Spleen (tissue), 11 donors: ENCODE measurements at regions not wholly inside any gene's neighbourhood (a gene's known extent, or its start where the extent isn't known, plus 50 kb on each side); places are given as distances from the start of the nearest gene placed in this dataset.

ENCODE experiments used
- DNase-seq: peaks from one replicate; pipeline ENCODE4 v3.0.0-alpha.2; 2020
- H3K27ac ChIP-seq, 8 donors: fragments of 200-600 bp; sonication (generic) in 7 of 8; 1 replicate in 4 of 8; 2 replicates in 4 of 8; pipeline versions ENCODE4 v1.5.0 to v1.8.0; 2016 to 2021; ENCODE audit warnings: inconsistent platforms in 4 of 8, mild to moderate bottlenecking in 4 of 8, moderate library complexity in 1 of 8
- H3K27me3 ChIP-seq, 7 donors: fragments of 200-600 bp; sonication (generic) in 6 of 7; replicated peaks in 1 of 7; 1 replicate in 4 of 7; 2 replicates in 3 of 7; pipeline versions ENCODE4 v1.5.0 to v1.8.0; 2016 to 2021; ENCODE audit warnings: inconsistent platforms in 3 of 7, mild to moderate bottlenecking in 1 of 7
- H3K36me3 ChIP-seq, 6 donors: fragments of 200-600 bp; sonication (generic) in 5 of 6; 1 replicate in 4 of 6; 2 replicates in 2 of 6; pipeline versions ENCODE4 v1.5.0 to v1.8.0; 2016 to 2021; ENCODE audit warnings: inconsistent platforms in 2 of 6
- H3K4me1 ChIP-seq, 6 donors: fragments of 200-600 bp; sonication (generic) in 5 of 6; 1 replicate in 3 of 6; 2 replicates in 3 of 6; pipeline versions ENCODE4 v1.5.0 to v1.8.0; 2016 to 2021; ENCODE audit warnings: inconsistent platforms in 3 of 6
- H3K4me3 ChIP-seq, 8 donors: fragments of 200-600 bp; sonication (generic) in 7 of 8; 1 replicate in 4 of 8; 2 replicates in 4 of 8; pipeline versions ENCODE4 v1.5.0 to v1.8.0; 2016 to 2021; ENCODE audit warnings: inconsistent platforms in 4 of 8, mild to moderate bottlenecking in 4 of 8, moderate library complexity in 2 of 8
- H3K9me3 ChIP-seq, 8 donors: fragments of 200-600 bp; sonication (generic) in 7 of 8; 1 replicate in 4 of 8; 2 replicates in 4 of 8; pipeline versions ENCODE4 v1.5.0 to v1.8.0; 2016 to 2021; ENCODE audit warnings: inconsistent platforms in 4 of 8
- POLR2A ChIP-seq, 3 donors: fragments of 450-650 bp; IDR thresholded peaks; one replicate each; pipeline ENCODE4 v1.5.1; 2017; ENCODE audit warnings: antibody characterized with exemption in 3 of 3, mild to moderate bottlenecking in 1 of 3
- POLR2AphosphoS5 ChIP-seq, 3 donors: sonication (generic); formaldehyde crosslinking; IDR thresholded peaks; one replicate each; pipeline ENCODE4 v1.5.1; 2017; ENCODE audit warnings: antibody characterized with exemption in 3 of 3
- WGBS, 5 donors: extraction: QIAGEN DNeasy Blood & Tissue Kit in 3 of 5; methylation state at CpG; one replicate each; pipeline versions ENCODE4 v1.1.5 to v1.1.7; 2013 to 2018; 5-methylcytosine and 5-hydroxymethylcytosine counted together
- intact Hi-C: fragments of 100-400 bp; cut with DNase I; formaldehyde crosslinking; loops from one replicate; pipeline ENCODE4 v1.15.0; 2023; ENCODE audit warnings: low total_unique reads
- TF ChIP-seq, protein P1 (sequence below), 11 experiments: fragments of 200-600 bp in 7 of 11; fragments of 450-650 bp in 4 of 11; sonication (generic) in 4 of 11; IDR thresholded peaks in 8 of 11; conservative IDR thresholded peaks in 3 of 11; 1 replicate in 7 of 11; 2 replicates in 4 of 11; pipeline versions ENCODE4 v1.4.0 to v1.8.0; 2016 to 2021; ENCODE audit warnings: antibody characterized with exemption in 11 of 11, inconsistent platforms in 4 of 11, mild to moderate bottlenecking in 1 of 11
- donor health status: healthy with polysubstance abuse.
- donor health status: DM: no; HTN: no; CAD: no; lungs with moderate emphysema.
- donor health status: DM: no; HTN: no; CAD: no.
- donor health status: Bipolar disorder and iron deficiency.
- donor health status: healthy.
- donor health status: DM: no; HTN: no; CAD: no.
- donor health status: DM: yes; HTN: yes; CAD: no.

DNA sequence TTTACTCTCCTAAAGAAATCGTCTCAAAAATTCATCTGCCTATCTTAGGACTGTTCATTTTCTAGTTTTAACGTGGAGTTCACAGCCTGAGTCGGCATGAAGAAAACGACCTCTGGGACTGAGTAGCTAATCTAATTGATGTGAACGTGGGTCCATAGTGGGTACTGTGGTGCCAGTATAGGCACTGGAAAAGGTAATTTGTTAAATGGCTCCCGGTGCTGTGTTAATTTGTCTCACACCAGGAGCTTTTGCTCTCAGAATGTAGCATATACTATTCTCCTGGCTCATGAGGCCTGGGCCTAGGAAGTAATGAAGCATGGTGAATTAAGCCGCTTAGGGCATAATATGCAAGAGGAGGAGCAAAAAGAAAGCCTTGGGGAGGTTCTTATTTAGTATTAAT, 414.4 kb upstream of the NXPH2 start:
- DNase-seq = no peak
- no peaks in the 10 kb centered on the region for H3K36me3 ChIP-seq
- WGBS, 5 donors = 76 to 86% (median 78%) methylated on average over 7 of the region's 7 CpGs
- no peak overlapping the region for H3K4me3 ChIP-seq
- no peaks in the 10 kb centered on the region for H3K4me1 ChIP-seq
- TF ChIP-seq POLR2AphosphoS5 (IDR thresholded peaks at IDR 0.05) = no peak
- TF ChIP-seq POLR2A (IDR thresholded peaks at IDR 0.05) = no peak
- TF ChIP-seq, protein P1, sequence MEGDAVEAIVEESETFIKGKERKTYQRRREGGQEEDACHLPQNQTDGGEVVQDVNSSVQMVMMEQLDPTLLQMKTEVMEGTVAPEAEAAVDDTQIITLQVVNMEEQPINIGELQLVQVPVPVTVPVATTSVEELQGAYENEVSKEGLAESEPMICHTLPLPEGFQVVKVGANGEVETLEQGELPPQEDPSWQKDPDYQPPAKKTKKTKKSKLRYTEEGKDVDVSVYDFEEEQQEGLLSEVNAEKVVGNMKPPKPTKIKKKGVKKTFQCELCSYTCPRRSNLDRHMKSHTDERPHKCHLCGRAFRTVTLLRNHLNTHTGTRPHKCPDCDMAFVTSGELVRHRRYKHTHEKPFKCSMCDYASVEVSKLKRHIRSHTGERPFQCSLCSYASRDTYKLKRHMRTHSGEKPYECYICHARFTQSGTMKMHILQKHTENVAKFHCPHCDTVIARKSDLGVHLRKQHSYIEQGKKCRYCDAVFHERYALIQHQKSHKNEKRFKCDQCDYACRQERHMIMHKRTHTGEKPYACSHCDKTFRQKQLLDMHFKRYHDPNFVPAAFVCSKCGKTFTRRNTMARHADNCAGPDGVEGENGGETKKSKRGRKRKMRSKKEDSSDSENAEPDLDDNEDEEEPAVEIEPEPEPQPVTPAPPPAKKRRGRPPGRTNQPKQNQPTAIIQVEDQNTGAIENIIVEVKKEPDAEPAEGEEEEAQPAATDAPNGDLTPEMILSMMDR (IDR thresholded peaks at IDR 0.05 in 8 of 11, conservative IDR thresholded peaks at IDR 0.05 in 3 of 11) = no peak
- H3K27ac ChIP-seq = no peak overlapping the region
- peaks cover 0 to 5% (median 0%) of the 10 kb centered on the region in 8 donors for H3K9me3 ChIP-seq
- H3K27me3 ChIP-seq = no peaks in the 10 kb centered on the region
- intact Hi-C loops = no loop called here

DNA sequence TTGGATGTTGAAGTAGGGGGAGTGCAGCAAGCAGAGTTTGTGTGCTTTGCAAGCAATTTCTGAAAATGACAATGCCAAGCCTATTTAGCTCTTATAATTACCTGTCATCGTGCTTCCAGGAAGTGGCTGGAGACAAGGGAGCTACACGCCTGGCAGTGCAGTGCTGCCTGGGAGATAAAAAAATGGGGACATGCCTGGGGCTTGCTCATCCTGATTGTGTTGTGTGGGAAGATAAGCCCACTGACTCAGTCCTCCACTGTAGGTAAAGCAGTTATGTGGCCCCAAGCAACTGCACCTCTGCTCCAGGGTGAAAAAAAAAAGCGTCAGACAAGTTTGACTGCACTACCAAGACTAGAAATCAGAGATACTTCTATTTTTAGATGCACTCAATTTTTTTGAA, 396.9 kb upstream of the NXPH2 start:
- no peak overlapping the region for H3K4me3 ChIP-seq
- no peaks in the 10 kb centered on the region for H3K36me3 ChIP-seq
- no peak for DNase-seq
- H3K27ac ChIP-seq = no peak overlapping the region
- no peaks in the 10 kb centered on the region for H3K4me1 ChIP-seq
- H3K27me3 ChIP-seq = no peaks in the 10 kb centered on the region
- TF ChIP-seq POLR2AphosphoS5 (IDR thresholded peaks at IDR 0.05) = no peak
- TF ChIP-seq POLR2A (IDR thresholded peaks at IDR 0.05) = no peak
- TF ChIP-seq, protein P1 (IDR thresholded peaks at IDR 0.05 in 8 of 11, conservative IDR thresholded peaks at IDR 0.05 in 3 of 11) = no peak
- whole genome bisulfite sequencing, 5 donors = 62 to 74% (median 71%) methylated on average over 3 of the region's 3 CpGs
- peaks cover 0 to 21% (median 0%) of the 10 kb centered on the region in 8 donors for H3K9me3 ChIP-seq
- intact Hi-C loops = no loop called here

DNA sequence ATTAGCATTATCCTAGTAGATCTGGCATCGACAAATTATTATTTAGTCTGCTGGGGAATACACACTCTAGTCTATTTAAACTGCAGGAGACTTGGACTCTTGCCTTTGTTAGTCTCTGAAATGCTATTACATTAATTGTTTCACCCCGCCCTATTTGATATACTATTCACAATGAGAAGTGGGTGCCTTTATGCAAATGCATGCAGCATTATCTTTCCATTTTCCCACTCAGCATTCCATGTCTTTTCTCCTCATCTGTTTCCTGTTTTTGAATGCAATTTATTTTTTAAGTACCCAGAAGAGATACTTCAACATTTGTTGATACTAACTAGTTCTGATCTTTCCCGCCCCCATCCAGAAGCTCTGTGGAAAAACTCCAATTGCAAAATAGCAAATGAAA, 395.3 kb upstream of the NXPH2 start:
- Histone ChIP-seq H3K27me3 (no peaks in the 10 kb centered on the region), H3K27ac (no peak overlapping the region), H3K36me3 (no peaks in the 10 kb centered on the region), H3K4me1 (no peaks in the 10 kb centered on the region), H3K4me3 (no peak overlapping the region), H3K9me3 (peaks cover 0 to 21% (median 0%) of the 10 kb centered on the region in 8 donors)
- TF ChIP-seq POLR2AphosphoS5 (IDR thresholded peaks at IDR 0.05) = no peak
- no peak for TF ChIP-seq POLR2A (IDR thresholded peaks at IDR 0.05)
- TF ChIP-seq, protein P1 (IDR thresholded peaks at IDR 0.05 in 8 of 11, conservative IDR thresholded peaks at IDR 0.05 in 3 of 11) = no peak
- DNase-seq = no peak
- intact Hi-C loops = no loop called here
- WGBS, 5 donors = 70 to 88% (median 75%) methylated on average over 3 of the region's 3 CpGs

DNA sequence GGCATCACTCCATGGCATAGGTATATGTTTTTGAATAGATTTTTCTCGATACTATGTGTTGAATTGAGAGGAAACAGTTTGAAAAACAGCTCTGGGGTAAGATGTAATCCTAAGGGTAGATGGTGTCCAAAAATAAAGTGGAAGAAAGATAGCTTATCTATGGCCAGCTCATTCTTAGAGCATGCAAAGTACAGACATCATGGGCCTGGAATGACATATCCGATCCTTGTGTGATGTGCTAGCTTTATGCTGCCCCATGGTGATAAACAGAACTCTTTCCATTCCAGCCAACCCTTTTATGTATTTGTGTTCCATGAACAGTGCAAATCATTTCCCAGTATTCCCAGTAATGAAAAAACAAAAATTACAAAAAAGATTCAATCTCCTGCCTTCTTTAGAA, 390.2 kb upstream of the NXPH2 start:
- Histone ChIP-seq H3K27me3 (no peaks in the 10 kb centered on the region), H3K27ac (no peak overlapping the region), H3K4me3 (no peak overlapping the region), H3K36me3 (no peaks in the 10 kb centered on the region), H3K4me1 (no peaks in the 10 kb centered on the region), H3K9me3 (peaks cover 0 to 17% (median 0%) of the 10 kb centered on the region in 8 donors)
- TF ChIP-seq POLR2A (IDR thresholded peaks at IDR 0.05) (no peak), POLR2AphosphoS5 (IDR thresholded peaks at IDR 0.05) (no peak)
- TF ChIP-seq, protein P1 (IDR thresholded peaks at IDR 0.05 in 8 of 11, conservative IDR thresholded peaks at IDR 0.05 in 3 of 11) = no peak
- no peak for DNase-seq
- intact Hi-C loops = no loop called here
- WGBS, 5 donors = 61 to 79% (median 70%) methylated on average over 2 of the region's 2 CpGs
